Body of pancreas (tissue), 4 donors: ENCODE measurements at regions not wholly inside any gene's neighbourhood (a gene's known extent, or its start where the extent isn't known, plus 50 kb on each side); places are given as distances from the start of the nearest gene placed in this dataset.

Source experiments
- ATAC-seq: fragments of 150-250 bp; one replicate; pipeline ENCODE4 v1.9.1; 2016
- DNase-seq, 4 donors: peaks; one replicate each; pipeline ENCODE4 v3.0.0-alpha.2; 2019
- H3K27ac ChIP-seq, 4 donors: fragments of 200-600 bp; sonication (generic); 1 replicate in 3 of 4; 2 replicates in 1 of 4; pipeline versions ENCODE4 v1.5.1 to v1.6.1; 2016 to 2019; ENCODE audit warnings: mild to moderate bottlenecking in 1 of 4, mixed read lengths in 1 of 4, moderate library complexity in 1 of 4
- H3K27me3 ChIP-seq, 2 donors: fragments of 200-600 bp; sonication (generic); one replicate each; pipeline ENCODE4 v1.6.0; 2016; ENCODE audit warnings: mild to moderate bottlenecking in 1 of 2
- H3K36me3 ChIP-seq, 2 donors: fragments of 200-600 bp; sonication (generic); replicated peaks in 1 of 2; 2 replicates each; pipeline ENCODE4 v1.5.1; 2016; ENCODE audit warnings: low read depth in 2 of 2; ENCODE audit not compliant: insufficient read depth in 1 of 2
- H3K4me1 ChIP-seq: fragments of 200-600 bp; sonication (generic); one replicate; pipeline ENCODE4 v1.6.0; 2016
- H3K4me3 ChIP-seq, 2 donors: fragments of 200-600 bp; sonication (generic); 1 replicate in 1 of 2; 2 replicates in 1 of 2; pipeline ENCODE4 v1.5.1; 2016 to 2019
- H3K9me3 ChIP-seq, 3 donors: fragments of 200-600 bp; sonication (generic); 1 replicate in 2 of 3; 2 replicates in 1 of 3; pipeline ENCODE4 v1.5.1; 2016
- CTCF ChIP-seq, 7 experiments: fragments of 450-650 bp in 4 of 7; fragments of 200-600 bp in 3 of 7; sonication (generic) in 3 of 7; IDR thresholded peaks; one replicate each; pipeline ENCODE4 v1.5.1; 2016 to 2019; ENCODE audit warnings: antibody characterized with exemption in 7 of 7
- POLR2A ChIP-seq, 3 donors: fragments of 450-650 bp; IDR thresholded peaks; one replicate each; pipeline ENCODE4 v1.6.1; 2016; ENCODE audit warnings: antibody characterized with exemption in 3 of 3, mild to moderate bottlenecking in 2 of 3
- WGBS, 2 donors: methylation state at CpG; one replicate each; pipeline ENCODE4 v1.1.5; 2017; 5-methylcytosine and 5-hydroxymethylcytosine counted together
- intact Hi-C: fragments of 100-400 bp; cut with DNase I; formaldehyde crosslinking; loops from one replicate; pipeline ENCODE4 v1.15.1; 2023

GRCh38 chr16:26724189-26724588 lies 342.5 kb upstream of the C16orf82 start:
- Histone ChIP-seq H3K27me3 (no peaks in the 10 kb centered on the region), H3K4me1 (no peaks in the 10 kb centered on the region), H3K4me3 (no peak overlapping the region), H3K9me3 (no peaks in the 10 kb centered on the region), H3K36me3 (no peaks in the 10 kb centered on the region), H3K27ac (no peak overlapping the region)
- DNase-seq (no peak), ATAC-seq (no peak)
- TF ChIP-seq POLR2A (IDR thresholded peaks at IDR 0.05) (no peak), CTCF (IDR thresholded peaks at IDR 0.05) (no peak)
- 41 to 47% methylated on average over 6 to 8 of the region's 8 CpGs for WGBS, 2 donors
- intact Hi-C loops = no loop called here

- TF ChIP-seq POLR2A (IDR thresholded peaks at IDR 0.05) (no peak), CTCF (IDR thresholded peaks at IDR 0.05) (no peak)
- Histone ChIP-seq H3K9me3 (no peaks in the 10 kb centered on the region), H3K4me3 (no peak overlapping the region), H3K4me1 (no peaks in the 10 kb centered on the region), H3K27ac (no peak overlapping the region), H3K27me3 (no peaks in the 10 kb centered on the region), H3K36me3 (no peaks in the 10 kb centered on the region)
- WGBS, 2 donors = 18 to 25% methylated on average over 9 of the region's 9 CpGs
- ATAC-seq = no peak
- DNase-seq = no peak
- intact Hi-C loops = no loop called here
Measured at GRCh38 chr16:26727848-26728247, 338.9 kb upstream of the C16orf82 start.

GRCh38 chr16:26729951-26730541 lies 336.7 kb upstream of the C16orf82 start:
- H3K4me3 ChIP-seq = no peak overlapping the region
- ATAC-seq (no peak), DNase-seq (no peak)
- TF ChIP-seq CTCF (IDR thresholded peaks at IDR 0.05) (no peak), POLR2A (IDR thresholded peaks at IDR 0.05) (no peak)
- no peak overlapping the region for H3K27ac ChIP-seq
- H3K4me1 ChIP-seq = no peaks in the 10 kb centered on the region
- H3K27me3 ChIP-seq = no peaks in the 10 kb centered on the region
- intact Hi-C loops = no loop called here
- H3K36me3 ChIP-seq = no peaks in the 10 kb centered on the region
- H3K9me3 ChIP-seq = no peaks in the 10 kb centered on the region
- WGBS, 2 donors = 43 to 66% methylated on average over 2 of the region's 2 CpGs

GRCh38 chr16:26731729-26732128 lies 335.0 kb upstream of the C16orf82 start:
- Histone ChIP-seq H3K27me3 (no peaks in the 10 kb centered on the region), H3K4me1 (no peaks in the 10 kb centered on the region), H3K4me3 (no peak overlapping the region), H3K36me3 (no peaks in the 10 kb centered on the region), H3K27ac (no peak overlapping the region), H3K9me3 (no peaks in the 10 kb centered on the region)
- ATAC-seq (no peak), DNase-seq (no peak)
- WGBS, 2 donors = 63 to 80% methylated on average over 4 of the region's 4 CpGs
- intact Hi-C loops = no loop called here
- no peak for TF ChIP-seq POLR2A (IDR thresholded peaks at IDR 0.05)
- TF ChIP-seq CTCF (IDR thresholded peaks at IDR 0.05) = no peak

GRCh38 chr16:26733710-26734109 lies 333.0 kb upstream of the C16orf82 start:
- 42 to 44% methylated on average over 1 of the region's 1 CpG for WGBS, 2 donors
- no peaks in the 10 kb centered on the region for H3K36me3 ChIP-seq
- no peak overlapping the region for H3K4me3 ChIP-seq
- no peaks in the 10 kb centered on the region for H3K9me3 ChIP-seq
- H3K27ac ChIP-seq = no peak overlapping the region
- intact Hi-C loops = no loop called here
- TF ChIP-seq POLR2A (IDR thresholded peaks at IDR 0.05) (no peak), CTCF (IDR thresholded peaks at IDR 0.05) (no peak)
- DNase-seq = no peak
- H3K27me3 ChIP-seq = no peaks in the 10 kb centered on the region
- ATAC-seq = no peak
- no peaks in the 10 kb centered on the region for H3K4me1 ChIP-seq
